Panc1 (cell line): ENCODE measurements at regions not wholly inside any gene's neighbourhood (a gene's known extent, or its start where the extent isn't known, plus 50 kb on each side); places are given as distances from the start of the nearest gene placed in this dataset.

Experiments
- ATAC-seq: fragments of 200-7000 bp; cut with Tn5 transposase; 2 replicates; pipeline ENCODE4 v1.9.1; 2020; ENCODE audit warnings: mild to moderate bottlenecking, moderate library complexity
- BruUV-seq: library from RNA; stranded (reverse); fragments of 400-500 nt; replicated peaks from 2 replicates; lab custom pipeline; 2021; lab: Mats Ljungman, UMichigan
- CTCF ChIA-PET: fragments of 300-600 bp; sonication (Branson Sonifier 250); formaldehyde crosslinking; loops from one replicate; lab custom pipeline; 2022; ENCODE audit warnings: antibody characterized with exemption; lab: Charles Lee
- POLR2A ChIA-PET: fragments of 300-600 bp; sonication (Branson Sonifier 250); formaldehyde crosslinking; loops from one replicate; lab custom pipeline; 2022; ENCODE audit warnings: antibody characterized with exemption; lab: Charles Lee
- DNase-seq: peaks from one replicate; pipeline ENCODE4 v3.0.0-alpha.2; 2010; ENCODE audit warnings: low read depth, low spot score
- H3K27ac ChIP-seq: 2 replicates; pipeline ENCODE4 v1.5.1; 2011; ENCODE audit warnings: mild to moderate bottlenecking, low read length, inconsistent platforms
- H3K27me3 ChIP-seq: fragments of 200-500 bp; sonication (Bioruptor generic); 2 replicates; pipeline ENCODE4 v1.6.0; 2014; ENCODE audit warnings: low read length, inconsistent platforms; ENCODE audit not compliant: control insufficient read depth, insufficient read depth
- H3K36me3 ChIP-seq: fragments of 200-500 bp; sonication (Bioruptor generic); 2 replicates; pipeline ENCODE4 v1.5.1; 2014; ENCODE audit warnings: inconsistent platforms, mild to moderate bottlenecking, low read length, moderate library complexity; ENCODE audit not compliant: control insufficient read depth, insufficient read depth
- H3K4me1 ChIP-seq: 2 replicates; pipeline ENCODE4 v1.5.1; 2011; ENCODE audit warnings: inconsistent platforms, mild to moderate bottlenecking, low read length, moderate library complexity; ENCODE audit not compliant: control insufficient read depth, insufficient read depth
- H3K4me3 ChIP-seq, 2 experiments: 2 replicates each; pipeline ENCODE4 v1.5.1; 2011 to 2012; ENCODE audit warnings: low read depth in 2 of 2, low read length in 2 of 2, mild to moderate bottlenecking in 2 of 2, inconsistent platforms in 1 of 2, moderate library complexity in 1 of 2
- H3K9me3 ChIP-seq: fragments of 200-500 bp; sonication (Bioruptor generic); 2 replicates; pipeline ENCODE4 v1.5.1; 2014; ENCODE audit warnings: low read depth, mild to moderate bottlenecking, inconsistent platforms, low read length, moderate library complexity; ENCODE audit not compliant: control insufficient read depth, insufficient read depth
- CTCF ChIP-seq: fragments of 450-650 bp; IDR thresholded peaks from 2 replicates; pipeline ENCODE4 v1.5.1; 2017; ENCODE audit warnings: mild to moderate bottlenecking
- POLR2AphosphoS5 ChIP-seq: IDR thresholded peaks from 2 replicates; pipeline ENCODE4 v1.6.1; 2012; ENCODE audit warnings: mild to moderate bottlenecking, low read depth, low read length, moderate library complexity
- REST ChIP-seq, 2 experiments: IDR thresholded peaks; 2 replicates each; pipeline ENCODE4 v1.6.1; 2011 to 2012; ENCODE audit warnings: low read depth in 2 of 2, control low read depth in 1 of 2, low read length in 1 of 2, mild to moderate bottlenecking in 1 of 2, moderate library complexity in 1 of 2; ENCODE audit not compliant: insufficient read depth in 1 of 2
- SIN3A ChIP-seq: IDR thresholded peaks from 2 replicates; pipeline ENCODE4 v1.6.1; 2012; ENCODE audit warnings: low read depth, mild to moderate bottlenecking, low read length, moderate library complexity, borderline replicate concordance; ENCODE audit not compliant: insufficient read depth
- TCF7L2 ChIP-seq: IDR thresholded peaks from 2 replicates; pipeline ENCODE4 v1.6.1; 2011; ENCODE audit warnings: mild to moderate bottlenecking, low read depth, low read length, inconsistent platforms
- in situ Hi-C: cut with HindIII; loops from 2 replicates; pipeline ENCODE4 v1.10.0; 2016; ENCODE audit warnings: low sequenced_read_pairs, low pct_unique_long_range_greater_than_20kb
- intact Hi-C: fragments of 100-400 bp; cut with micrococcal nuclease; formaldehyde crosslinking; loops from one replicate; pipeline ENCODE4 v1.10.0; 2022; ENCODE audit not compliant: unreplicated experiment

GRCh38 chr2:195368249-195369217 is 288.5 kb upstream of the SLC39A10 start:
- Histone ChIP-seq H3K4me3 (no peak overlapping the region), H3K36me3 (no peaks in the 10 kb centered on the region), H3K27me3 (no peaks in the 10 kb centered on the region), H3K4me1 (no peaks in the 10 kb centered on the region; the same call in 1 of the 2 replicates), H3K27ac (no peak overlapping the region), H3K9me3 (peaks cover 5% of the 10 kb centered on the region; the same call in 1 of the 2 replicates)
- in situ Hi-C loops, result no loop called here
- BruUV-seq, result no TSS peak
- DNase-seq (no peak), ATAC-seq (no peak)
- ChIA-PET POLR2A (no interaction called here), CTCF (no interaction called here)
- TF ChIP-seq REST (IDR thresholded peaks at IDR 0.05; ENCODE audit: insufficient read depth in 1 of 2, low read depth in 2 of 2, low read length in 1 of 2) (no peak), POLR2AphosphoS5 (no peak), TCF7L2 (no peak), SIN3A (no peak), CTCF (no peak)
- intact Hi-C loops, result no loop called here

GRCh38 chr2:195367809-195368208 is 289.2 kb upstream of the SLC39A10 start:
- no TSS peak for BruUV-seq
- in situ Hi-C loops (no loop called here), intact Hi-C loops (no loop called here)
- Histone ChIP-seq H3K9me3 (peaks cover 5% of the 10 kb centered on the region; the same call in 1 of the 2 replicates), H3K4me3 (no peak overlapping the region), H3K36me3 (no peaks in the 10 kb centered on the region), H3K27me3 (no peaks in the 10 kb centered on the region), H3K4me1 (no peaks in the 10 kb centered on the region; the same call in 1 of the 2 replicates), H3K27ac (no peak overlapping the region)
- POLR2A ChIA-PET, result no interaction called here
- ATAC-seq (no peak), DNase-seq (no peak)
- CTCF ChIA-PET, result no interaction called here
- TF ChIP-seq CTCF (no peak), REST (IDR thresholded peaks at IDR 0.05; ENCODE audit: insufficient read depth in 1 of 2, low read depth in 2 of 2, low read length in 1 of 2) (no peak), SIN3A (no peak), POLR2AphosphoS5 (no peak), TCF7L2 (no peak)
